Thyroid gland (tissue), 4 donors: ENCODE measurements at regions not wholly inside any gene's neighbourhood (a gene's known extent, or its start where the extent isn't known, plus 50 kb on each side); places are given as distances from the start of the nearest gene placed in this dataset.

ENCODE experiments used
- POLR2A ChIP-seq, 2 donors: fragments of 450-650 bp; IDR thresholded peaks; one replicate each; pipeline ENCODE4 v1.6.1; 2017; ENCODE audit warnings: antibody characterized with exemption in 2 of 2, mild to moderate bottlenecking in 2 of 2, moderate library complexity in 1 of 2
- TF ChIP-seq, protein P1 (sequence below), 6 experiments: fragments of 200-600 bp in 3 of 6; fragments of 450-650 bp in 3 of 6; sonication (generic) in 3 of 6; IDR thresholded peaks; one replicate each; pipeline ENCODE4 v1.5.1; 2016 to 2019; ENCODE audit warnings: antibody characterized with exemption in 6 of 6, mild to moderate bottlenecking in 2 of 6, inconsistent platforms in 1 of 6, moderate library complexity in 1 of 6

- TF ChIP-seq, protein P1, sequence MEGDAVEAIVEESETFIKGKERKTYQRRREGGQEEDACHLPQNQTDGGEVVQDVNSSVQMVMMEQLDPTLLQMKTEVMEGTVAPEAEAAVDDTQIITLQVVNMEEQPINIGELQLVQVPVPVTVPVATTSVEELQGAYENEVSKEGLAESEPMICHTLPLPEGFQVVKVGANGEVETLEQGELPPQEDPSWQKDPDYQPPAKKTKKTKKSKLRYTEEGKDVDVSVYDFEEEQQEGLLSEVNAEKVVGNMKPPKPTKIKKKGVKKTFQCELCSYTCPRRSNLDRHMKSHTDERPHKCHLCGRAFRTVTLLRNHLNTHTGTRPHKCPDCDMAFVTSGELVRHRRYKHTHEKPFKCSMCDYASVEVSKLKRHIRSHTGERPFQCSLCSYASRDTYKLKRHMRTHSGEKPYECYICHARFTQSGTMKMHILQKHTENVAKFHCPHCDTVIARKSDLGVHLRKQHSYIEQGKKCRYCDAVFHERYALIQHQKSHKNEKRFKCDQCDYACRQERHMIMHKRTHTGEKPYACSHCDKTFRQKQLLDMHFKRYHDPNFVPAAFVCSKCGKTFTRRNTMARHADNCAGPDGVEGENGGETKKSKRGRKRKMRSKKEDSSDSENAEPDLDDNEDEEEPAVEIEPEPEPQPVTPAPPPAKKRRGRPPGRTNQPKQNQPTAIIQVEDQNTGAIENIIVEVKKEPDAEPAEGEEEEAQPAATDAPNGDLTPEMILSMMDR (IDR thresholded peaks at IDR 0.05) = no peak
- no peak for TF ChIP-seq POLR2A (IDR thresholded peaks at IDR 0.05)
Measured at GRCh38 chr4:32778938-32779337, 2058.8 kb downstream of the PCDH7 start.
